Peyer's patch (tissue), 4 donors: ENCODE measurements at regions not wholly inside any gene's neighbourhood (a gene's known extent, or its start where the extent isn't known, plus 50 kb on each side); places are given as distances from the start of the nearest gene placed in this dataset.
A peak's percentile ranks its signal among the peaks of the same experiment; 100 is the strongest.

Source experiments
- DNase-seq, 3 donors: peaks; one replicate each; pipeline ENCODE4 v3.0.0-alpha.2; 2017 to 2019
- H3K27ac ChIP-seq, 4 donors: fragments of 200-600 bp; sonication (generic); one replicate each; pipeline ENCODE4 v1.5.1; 2016 to 2019
- H3K27me3 ChIP-seq, 2 donors: fragments of 200-600 bp; sonication (generic); one replicate each; pipeline ENCODE4 v1.5.1; 2019
- H3K36me3 ChIP-seq, 3 donors: fragments of 200-600 bp; sonication (generic); one replicate each; pipeline ENCODE4 v1.5.1; 2016 to 2019
- H3K4me1 ChIP-seq, 4 donors: fragments of 200-600 bp; sonication (generic); one replicate each; pipeline ENCODE4 v1.5.1; 2016 to 2019
- H3K4me3 ChIP-seq, 4 donors: fragments of 200-600 bp; sonication (generic); 1 replicate in 3 of 4; 2 replicates in 1 of 4; pipeline ENCODE4 v1.5.1; 2016 to 2019; ENCODE audit warnings: mild to moderate bottlenecking in 1 of 4
- H3K9me3 ChIP-seq, 4 donors: fragments of 200-600 bp; sonication (generic); one replicate each; pipeline ENCODE4 v1.5.1; 2016 to 2019; ENCODE audit warnings: mild to moderate bottlenecking in 1 of 4
- CTCF ChIP-seq, 6 experiments: fragments of 450-650 bp in 4 of 6; fragments of 200-600 bp in 2 of 6; sonication (generic) in 1 of 6; IDR thresholded peaks; one replicate each; pipeline ENCODE4 v1.5.1; 2017 to 2019; ENCODE audit warnings: antibody characterized with exemption in 6 of 6, mild to moderate bottlenecking in 3 of 6, moderate library complexity in 1 of 6
- POLR2A ChIP-seq, 2 donors: fragments of 450-650 bp; IDR thresholded peaks; one replicate each; pipeline ENCODE4 v1.5.1; 2017; ENCODE audit warnings: antibody characterized with exemption in 2 of 2, mild to moderate bottlenecking in 2 of 2, moderate library complexity in 2 of 2

GRCh38 chr9:87810679-87811178, 71.9 kb upstream of the SPATA31E1 start:
- TF ChIP-seq CTCF (IDR thresholded peaks at IDR 0.05) (no peak), POLR2A (IDR thresholded peaks at IDR 0.05) (no peak)

GRCh38 chr9:87812375-87813118, 70.1 kb upstream of the SPATA31E1 start:
- no peak overlapping the region for H3K4me3 ChIP-seq
- DNase-seq, result no peak
- no peak overlapping the region for H3K27ac ChIP-seq
- H3K9me3 ChIP-seq, result no peaks in the 10 kb centered on the region
- no peaks in the 10 kb centered on the region for H3K36me3 ChIP-seq
- TF ChIP-seq POLR2A (IDR thresholded peaks at IDR 0.05) (no peak), CTCF (IDR thresholded peaks at IDR 0.05) (peak in 4 of 6 experiments; percentile 46 to 62 (median 56))
- H3K27me3 ChIP-seq, result no peaks in the 10 kb centered on the region
- no peaks in the 10 kb centered on the region for H3K4me1 ChIP-seq

More at GRCh38 chr9:87810679-87811178, 71.9 kb upstream of the SPATA31E1 start:
- H3K4me3 ChIP-seq, result no peak overlapping the region
- DNase-seq, result no peak
- H3K9me3 ChIP-seq, result no peaks in the 10 kb centered on the region
- H3K4me1 ChIP-seq, result no peaks in the 10 kb centered on the region
- H3K27ac ChIP-seq, result no peak overlapping the region
- H3K27me3 ChIP-seq, result no peaks in the 10 kb centered on the region
- H3K36me3 ChIP-seq, result no peaks in the 10 kb centered on the region

- H3K4me1 ChIP-seq, result no peaks in the 10 kb centered on the region
- no peaks in the 10 kb centered on the region for H3K9me3 ChIP-seq
- no peak overlapping the region for H3K27ac ChIP-seq
- H3K27me3 ChIP-seq, result no peaks in the 10 kb centered on the region
- no peak for DNase-seq
- no peaks in the 10 kb centered on the region for H3K36me3 ChIP-seq
- H3K4me3 ChIP-seq, result no peak overlapping the region
- TF ChIP-seq POLR2A (IDR thresholded peaks at IDR 0.05) (no peak), CTCF (IDR thresholded peaks at IDR 0.05) (no peak)
These were observed 69.6 kb upstream of the SPATA31E1 start for GRCh38 chr9:87813119-87813463.

GRCh38 chr9:87816036-87816435, 66.6 kb upstream of the SPATA31E1 start:
- TF ChIP-seq CTCF (IDR thresholded peaks at IDR 0.05), result no peak
- H3K4me1 ChIP-seq, result no peaks in the 10 kb centered on the region
- no peaks in the 10 kb centered on the region for H3K27me3 ChIP-seq
- H3K27ac ChIP-seq, result no peak overlapping the region
- H3K9me3 ChIP-seq, result no peaks in the 10 kb centered on the region
- H3K36me3 ChIP-seq, result no peaks in the 10 kb centered on the region
- no peak overlapping the region for H3K4me3 ChIP-seq
- no peak for DNase-seq

- TF ChIP-seq POLR2A (IDR thresholded peaks at IDR 0.05) (no peak), CTCF (IDR thresholded peaks at IDR 0.05) (no peak)
- Histone ChIP-seq H3K27me3 (no peaks in the 10 kb centered on the region), H3K9me3 (no peaks in the 10 kb centered on the region), H3K27ac (no peak overlapping the region), H3K4me3 (no peak overlapping the region), H3K36me3 (no peaks in the 10 kb centered on the region), H3K4me1 (no peaks in the 10 kb centered on the region)
- DNase-seq, result no peak
These were observed 64.4 kb upstream of the SPATA31E1 start for GRCh38 chr9:87818308-87818707.
